ENCODE measurements at regions not wholly inside any gene's neighbourhood (a gene's known extent, or its start where the extent isn't known, plus 50 kb on each side); places are given as distances from the start of the nearest gene placed in this dataset.
"Not testable (repeated sequence)": the region's sequence is repeated elsewhere in the genome, so short reads cannot be mapped to it uniquely, and the experiment has no call there.

GRCh38 chr22:27312966-27313855 lies 488.3 kb downstream of the MN1 start:
- in situ Hi-C loops (cut with HindIII; ENCODE audit: low sequenced_read_pairs), result no loop called here
- no peak for DNase-seq (ENCODE audit: low spot score)

GRCh38 chr22:27314276-27314807 lies 487.2 kb downstream of the MN1 start:
- in situ Hi-C loops (cut with HindIII; ENCODE audit: low sequenced_read_pairs), result no loop called here
- no peak for DNase-seq (ENCODE audit: low spot score)

DNA sequence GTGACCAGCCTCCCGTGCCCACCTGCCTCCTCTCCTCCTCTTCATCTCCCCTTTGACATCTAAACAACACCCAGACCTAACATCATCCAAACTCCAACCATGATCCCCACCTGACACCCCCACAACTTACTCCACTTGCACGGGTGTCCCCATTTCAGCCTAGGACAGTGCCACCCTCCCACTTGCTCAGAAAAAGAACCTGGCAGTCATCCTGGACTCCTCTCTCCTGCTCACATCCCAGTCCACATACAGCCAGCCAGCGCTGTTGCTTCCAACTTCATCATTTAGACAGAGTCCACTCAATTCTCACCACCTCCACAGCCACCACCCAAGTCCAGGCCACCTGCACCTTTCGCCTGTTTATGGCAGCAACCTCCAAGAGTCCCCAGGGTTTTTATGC lies 485.7 kb downstream of the MN1 start:
- no peak for DNase-seq (ENCODE audit: low spot score)
- in situ Hi-C loops (cut with HindIII; ENCODE audit: low sequenced_read_pairs), result no loop called here

GRCh38 chr22:27317096-27317495 lies 484.5 kb downstream of the MN1 start:
- DNase-seq (ENCODE audit: low spot score), result no peak
- in situ Hi-C loops (cut with HindIII; ENCODE audit: low sequenced_read_pairs), result no loop called here

DNA sequence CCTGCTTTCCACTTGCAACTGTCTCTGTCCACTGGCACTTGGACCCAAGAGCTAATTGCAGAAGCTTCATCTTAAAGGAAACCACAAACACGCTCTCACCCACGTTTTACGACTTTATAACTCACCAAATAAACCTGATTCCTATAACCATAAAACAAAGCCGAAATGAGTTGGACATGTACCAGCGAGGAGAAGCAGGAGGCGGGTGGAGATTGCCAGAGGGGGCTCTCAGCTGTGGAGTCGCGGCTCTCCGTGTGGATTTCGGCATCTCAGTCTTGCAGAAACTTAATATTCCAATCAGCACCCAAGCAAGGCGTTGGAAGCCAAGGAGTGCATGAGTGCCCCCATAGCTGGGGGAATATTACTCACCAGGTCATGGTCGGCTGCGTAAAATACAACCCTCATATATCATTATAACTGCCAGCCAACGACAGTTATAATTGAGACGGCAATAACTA lies 483.6 kb downstream of the MN1 start:
- DNase-seq (ENCODE audit: low spot score), result no peak
- in situ Hi-C loops (cut with HindIII; ENCODE audit: low sequenced_read_pairs), result no loop called here

DNA sequence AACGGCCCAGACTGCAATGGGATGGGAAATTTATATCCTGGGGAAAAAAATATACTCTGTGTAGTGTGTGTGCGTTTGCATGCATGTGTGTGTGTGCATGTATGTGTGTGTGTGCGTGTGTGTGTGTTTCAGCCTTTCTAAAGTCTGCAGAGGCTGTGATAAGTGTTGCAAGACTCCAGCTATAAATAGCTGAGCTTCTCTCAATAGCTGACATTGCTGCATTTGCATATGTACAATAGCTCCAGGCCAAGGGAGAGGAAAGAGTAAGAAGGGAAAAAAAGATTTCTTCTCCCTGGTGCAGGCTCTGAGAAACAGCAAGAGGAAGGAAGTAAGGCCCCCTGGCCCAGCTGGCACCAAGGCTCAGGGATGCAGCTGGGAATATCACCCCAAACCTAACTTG lies 483.0 kb downstream of the MN1 start:
- in situ Hi-C loops (cut with HindIII; ENCODE audit: low sequenced_read_pairs), result no loop called here
- no peak for DNase-seq (ENCODE audit: low spot score)

DNA sequence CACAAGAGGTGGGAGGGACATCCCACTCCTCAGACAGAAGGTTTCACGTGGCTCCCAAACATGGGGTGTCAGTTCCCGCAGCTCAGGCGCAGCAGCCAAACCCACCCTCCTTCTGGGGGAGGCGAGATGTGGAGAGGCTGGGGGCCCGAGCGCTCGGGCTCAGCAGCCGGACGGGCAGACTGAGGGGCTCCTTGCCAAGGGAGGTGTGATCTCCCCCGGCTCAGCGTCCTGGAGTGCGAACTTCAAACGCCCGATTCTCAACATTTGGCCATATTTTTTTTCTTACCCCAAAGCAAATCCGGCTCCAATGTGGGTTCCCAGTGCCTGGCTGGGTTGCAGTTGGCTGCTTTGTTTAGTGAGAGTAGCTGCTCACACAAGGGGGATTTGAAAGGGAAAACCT lies 477.9 kb downstream of the MN1 start:
- in situ Hi-C loops (cut with HindIII; ENCODE audit: low sequenced_read_pairs), result no loop called here
- no peak for DNase-seq (ENCODE audit: low spot score)

DNA sequence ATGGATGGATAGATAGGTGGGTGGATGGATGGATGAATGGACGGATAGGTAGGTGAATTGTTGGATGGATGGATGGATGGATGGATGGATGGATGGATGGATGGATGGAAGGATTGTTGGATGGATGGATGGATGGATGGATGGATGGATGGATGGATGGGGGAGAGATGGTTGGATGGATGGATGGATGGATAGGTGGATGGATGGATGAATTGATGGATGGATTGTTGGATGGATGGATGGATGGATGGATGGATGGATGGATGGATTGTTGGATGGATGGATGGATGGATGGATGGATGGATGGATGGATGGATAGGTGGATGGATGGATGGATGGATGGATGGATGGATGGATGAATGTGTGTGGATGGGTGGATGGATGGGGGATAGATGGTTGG lies 476.6 kb downstream of the MN1 start:
- DNase-seq (ENCODE audit: low spot score); in situ Hi-C loops (cut with HindIII; ENCODE audit: low sequenced_read_pairs): not testable (repeated sequence)

DNA sequence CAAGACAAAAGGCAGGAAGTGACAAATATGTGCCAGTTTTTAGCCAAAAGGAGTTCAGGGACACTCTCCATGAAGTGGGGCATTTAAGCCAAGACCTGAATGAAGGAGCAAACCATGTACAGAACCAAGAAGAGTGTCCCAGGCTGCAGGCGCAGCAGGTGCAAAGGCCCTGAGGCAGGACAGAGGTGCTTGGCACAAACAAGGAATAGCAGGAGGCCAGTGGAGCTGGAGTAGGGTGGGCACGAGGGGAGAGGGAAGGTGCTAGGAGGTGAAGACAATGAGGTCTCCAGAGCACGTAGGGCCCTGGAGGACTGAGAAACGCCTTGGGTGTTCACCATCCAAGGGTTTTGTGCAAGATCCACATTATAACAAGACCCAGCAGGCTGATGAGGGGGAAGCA lies 474.1 kb downstream of the MN1 start:
- DNase-seq (ENCODE audit: low spot score), result no peak
- in situ Hi-C loops (cut with HindIII; ENCODE audit: low sequenced_read_pairs), result no loop called here

DNA sequence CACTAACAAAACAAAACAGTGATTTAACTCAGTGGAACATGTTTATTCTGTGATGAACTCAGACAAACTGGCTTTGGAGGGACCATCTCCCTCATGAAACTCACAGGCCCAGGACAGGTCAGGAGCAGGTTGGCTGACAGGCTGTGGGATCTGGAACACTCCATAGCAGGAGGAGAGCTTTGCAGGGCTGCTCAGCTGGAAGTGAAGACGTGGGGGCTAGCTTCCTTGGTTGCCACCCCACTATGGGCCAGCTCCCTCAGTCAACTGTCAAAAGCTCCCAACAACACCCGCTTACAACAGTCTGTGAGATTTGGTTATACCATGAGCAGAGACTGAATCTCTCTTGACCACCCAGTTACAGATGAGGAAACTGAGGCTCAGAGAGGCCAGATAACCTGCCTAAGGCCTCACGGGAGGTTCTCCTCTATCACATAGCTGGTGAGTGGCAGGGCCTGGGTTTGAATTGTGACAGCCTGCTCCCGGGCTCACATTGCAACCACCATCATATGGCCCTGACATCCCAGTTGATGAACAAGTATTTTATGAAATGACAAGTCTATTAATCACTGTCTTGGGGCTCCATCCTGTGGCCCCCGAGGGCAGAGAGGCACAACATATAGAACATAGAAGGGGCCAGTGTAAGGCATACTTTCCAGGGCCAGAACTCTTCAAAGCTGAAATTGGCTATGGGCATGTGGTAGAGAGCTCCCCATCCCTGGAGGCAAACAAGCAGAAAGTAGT lies 473.4 kb downstream of the MN1 start:
- DNase-seq (ENCODE audit: low spot score), result no peak
- in situ Hi-C loops (cut with HindIII; ENCODE audit: low sequenced_read_pairs), result no loop called here

- in situ Hi-C loops (cut with HindIII; ENCODE audit: low sequenced_read_pairs), result no loop called here
- DNase-seq (ENCODE audit: low spot score), result no peak
Measured at GRCh38 chr22:27329131-27329850, 472.3 kb downstream of the MN1 start.

GRCh38 chr22:27329966-27330645 lies 471.4 kb downstream of the MN1 start:
- in situ Hi-C loops (cut with HindIII; ENCODE audit: low sequenced_read_pairs), result no loop called here
- no peak for DNase-seq (ENCODE audit: low spot score)

DNA sequence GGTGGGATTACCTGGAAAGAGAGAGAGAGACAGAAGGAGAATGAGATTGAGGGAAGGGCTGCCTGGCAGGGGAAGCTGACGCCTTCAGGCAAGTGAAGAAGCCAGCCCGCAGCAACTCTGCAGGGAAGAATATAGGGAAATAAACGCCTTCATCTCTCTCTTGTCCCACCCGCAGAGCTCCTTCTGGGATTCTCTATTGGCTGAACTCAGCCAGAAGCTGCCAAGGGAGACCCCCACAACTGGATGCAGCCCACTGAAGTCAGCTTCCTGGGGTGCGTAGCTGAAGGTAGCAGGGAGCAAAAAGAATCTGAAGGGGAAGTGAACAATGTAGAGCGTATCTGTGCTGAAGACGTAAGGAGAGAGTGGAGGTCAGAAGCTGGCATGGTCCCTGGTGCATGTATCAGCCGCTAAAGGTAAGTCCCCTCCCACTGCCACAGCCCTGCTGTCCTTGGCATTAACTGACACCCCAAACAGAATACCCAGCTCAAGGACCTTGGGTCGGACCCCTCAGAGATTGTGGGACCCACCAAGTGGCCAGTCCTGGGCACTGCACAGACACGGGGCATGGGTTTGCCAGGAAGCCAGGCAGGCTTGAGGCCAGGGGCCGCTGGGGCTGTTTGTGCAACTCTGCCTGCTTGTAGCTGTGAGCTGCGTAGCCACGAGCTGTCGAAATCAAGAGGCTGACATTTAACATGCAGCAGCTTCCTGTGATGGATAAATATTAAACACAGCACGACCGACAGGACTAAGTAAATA lies 469.9 kb downstream of the MN1 start:
- in situ Hi-C loops (cut with HindIII; ENCODE audit: low sequenced_read_pairs), result no loop called here
- DNase-seq (ENCODE audit: low spot score), result peak; percentile 1

- in situ Hi-C loops (cut with HindIII; ENCODE audit: low sequenced_read_pairs), result no loop called here
- DNase-seq (ENCODE audit: low spot score), result no peak
Measured at GRCh38 chr22:27335102-27335660, 466.4 kb downstream of the MN1 start.

- in situ Hi-C loops (cut with HindIII; ENCODE audit: low sequenced_read_pairs), result no loop called here
- no peak for DNase-seq (ENCODE audit: low spot score)
Measured at GRCh38 chr22:27336151-27337090, 465.1 kb downstream of the MN1 start.

- in situ Hi-C loops (cut with HindIII; ENCODE audit: low sequenced_read_pairs), result no loop called here
- no peak for DNase-seq (ENCODE audit: low spot score)
Measured at GRCh38 chr22:27337676-27338075, 463.9 kb downstream of the MN1 start.

GRCh38 chr22:27340047-27340446 lies 461.5 kb downstream of the MN1 start:
- no peak for DNase-seq (ENCODE audit: low spot score)
- in situ Hi-C loops (cut with HindIII; ENCODE audit: low sequenced_read_pairs), result no loop called here

Data from G401 (cell line).